ENCODE measurements at regions not wholly inside any gene's neighbourhood (a gene's known extent, or its start where the extent isn't known, plus 50 kb on each side); places are given as distances from the start of the nearest gene placed in this dataset.
A peak's percentile ranks its signal among the peaks of the same experiment; 100 is the strongest.
"Not testable (repeated sequence)": the region's sequence is repeated elsewhere in the genome, so short reads cannot be mapped to it uniquely, and the experiment has no call there.

DNA sequence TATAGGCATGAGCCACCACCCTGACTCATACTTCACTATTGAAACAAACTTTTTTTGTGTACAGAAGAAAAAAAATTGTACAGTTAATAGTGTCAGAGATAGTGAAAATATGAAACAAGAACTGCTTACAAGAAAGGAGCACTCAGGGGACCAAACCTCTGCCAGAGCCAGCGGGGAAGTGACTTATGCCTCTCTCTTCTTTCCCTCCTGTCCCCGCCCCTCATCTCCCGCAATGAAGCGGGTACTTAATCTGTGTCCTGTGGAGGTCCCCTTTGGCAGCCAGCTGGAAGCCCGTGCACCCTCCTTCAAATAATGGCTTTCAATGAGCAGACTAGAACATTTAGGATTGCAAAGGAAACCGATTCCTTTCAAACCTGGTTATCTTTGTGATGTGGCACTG is 51.5 kb downstream of the PPIAL4A start:
- DNase-seq = peak; percentile 21

DNA sequence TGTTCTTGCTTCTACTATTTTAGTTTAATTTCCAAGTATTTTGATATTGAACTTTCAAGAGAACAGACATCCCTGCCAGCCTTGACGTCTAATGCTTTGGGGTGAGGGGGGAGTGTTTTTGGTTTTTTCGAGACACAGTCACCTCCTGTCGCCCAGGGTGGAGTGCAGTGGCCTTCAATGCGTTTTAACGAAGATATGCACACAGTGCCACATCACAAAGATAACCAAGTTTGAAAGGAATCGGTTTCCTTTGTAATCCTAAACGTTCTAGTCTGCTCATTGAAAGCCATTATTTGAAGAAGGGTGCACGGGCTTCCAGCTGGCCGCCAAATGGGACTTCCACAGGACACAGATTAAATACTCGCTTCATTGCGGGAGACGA is 52.3 kb downstream of the PPIAL4A start:
- not testable (repeated sequence) for DNase-seq

GRCh38 chr1:120942218-120942944 is 52.8 kb downstream of the PPIAL4A start:
- peak; percentile 84 for DNase-seq

DNA sequence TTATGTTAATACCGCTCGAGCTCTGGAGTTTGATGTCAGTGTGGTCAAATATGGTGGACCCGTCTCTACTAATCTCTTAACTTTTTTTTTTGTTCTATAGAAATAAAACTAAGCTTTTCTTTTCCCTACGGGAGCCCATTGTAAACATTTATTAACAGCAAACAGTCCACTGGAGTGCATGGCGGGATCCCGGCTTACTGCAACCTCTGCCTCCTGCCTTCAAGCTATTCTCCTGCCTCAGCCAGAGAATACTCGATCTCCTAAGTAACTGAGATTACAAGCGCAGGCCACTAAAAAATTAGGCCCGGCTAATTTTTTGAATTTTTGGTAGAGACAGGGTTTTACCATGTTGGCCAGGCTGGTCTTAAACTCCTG is 53.4 kb downstream of the PPIAL4A start:
- DNase-seq = not testable (repeated sequence)

DNA sequence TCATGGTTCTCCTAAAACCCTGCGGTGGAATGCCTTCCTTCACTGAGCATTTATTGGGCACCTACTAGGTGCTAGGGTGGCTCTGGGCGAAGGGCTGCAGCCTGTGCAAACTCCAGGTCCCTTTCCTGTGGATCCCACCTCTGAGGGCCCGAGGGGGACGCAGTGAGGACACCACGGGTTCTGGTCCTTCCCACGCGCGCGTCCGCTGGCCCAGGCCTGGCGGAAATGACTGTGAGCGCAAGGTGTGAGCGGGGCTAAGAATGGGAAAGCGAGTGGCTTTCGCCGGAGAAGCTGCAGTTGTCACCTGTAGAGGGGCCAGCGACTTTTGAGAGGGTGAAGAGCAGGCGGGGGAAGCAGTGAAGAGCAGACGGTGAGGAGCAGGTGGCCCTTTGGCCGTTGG is 55.1 kb downstream of the PPIAL4A start:
- not testable (repeated sequence) for DNase-seq

- not testable (repeated sequence) for DNase-seq
Measured at GRCh38 chr1:120945122-120945521, 55.6 kb downstream of the PPIAL4A start.

GRCh38 chr1:120947114-120947513 is 57.5 kb downstream of the PPIAL4A start:
- not testable (repeated sequence) for DNase-seq

DNA sequence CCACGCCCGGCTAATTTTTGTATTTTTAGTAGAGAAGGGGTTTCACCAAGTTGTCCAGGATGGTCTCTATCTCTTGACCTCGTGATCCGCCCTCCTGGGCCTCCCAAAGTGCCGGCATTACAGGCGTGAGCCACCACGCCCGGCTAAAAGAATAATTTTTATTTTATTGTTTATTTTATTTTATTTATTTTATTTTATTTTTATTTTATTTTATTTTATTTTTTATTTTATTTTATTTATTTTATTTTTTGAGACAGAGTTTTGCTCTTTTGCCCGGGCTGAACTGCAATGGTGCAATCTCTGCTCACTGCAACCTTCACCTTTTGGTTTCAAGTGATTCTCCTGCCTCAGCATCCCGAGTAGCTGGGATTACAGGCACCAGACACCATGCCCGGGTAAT is 60.2 kb downstream of the PPIAL4A start:
- not testable (repeated sequence) for DNase-seq

DNA sequence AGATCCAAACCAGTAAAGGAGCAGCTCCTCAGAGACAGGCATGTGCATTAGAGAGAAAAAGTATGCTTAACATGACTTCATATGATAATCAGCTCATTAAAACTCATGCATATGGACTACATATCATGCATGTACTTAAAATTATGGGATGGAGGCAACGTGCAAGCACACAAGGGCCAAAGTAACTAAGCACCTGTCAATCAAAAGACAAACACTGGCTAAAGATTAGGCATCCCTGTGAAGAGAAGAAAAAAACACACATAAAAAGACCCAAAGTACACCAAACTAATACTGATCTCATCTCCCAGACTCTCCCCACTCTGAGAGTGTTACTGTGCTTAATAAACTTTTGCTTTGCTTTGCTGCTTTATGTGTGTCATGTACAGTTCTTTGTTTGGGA is 61.1 kb downstream of the PPIAL4A start:
- DNase-seq = not testable (repeated sequence)

GRCh38 chr1:120951100-120951499 is 61.5 kb downstream of the PPIAL4A start:
- DNase-seq = not testable (repeated sequence)

DNA sequence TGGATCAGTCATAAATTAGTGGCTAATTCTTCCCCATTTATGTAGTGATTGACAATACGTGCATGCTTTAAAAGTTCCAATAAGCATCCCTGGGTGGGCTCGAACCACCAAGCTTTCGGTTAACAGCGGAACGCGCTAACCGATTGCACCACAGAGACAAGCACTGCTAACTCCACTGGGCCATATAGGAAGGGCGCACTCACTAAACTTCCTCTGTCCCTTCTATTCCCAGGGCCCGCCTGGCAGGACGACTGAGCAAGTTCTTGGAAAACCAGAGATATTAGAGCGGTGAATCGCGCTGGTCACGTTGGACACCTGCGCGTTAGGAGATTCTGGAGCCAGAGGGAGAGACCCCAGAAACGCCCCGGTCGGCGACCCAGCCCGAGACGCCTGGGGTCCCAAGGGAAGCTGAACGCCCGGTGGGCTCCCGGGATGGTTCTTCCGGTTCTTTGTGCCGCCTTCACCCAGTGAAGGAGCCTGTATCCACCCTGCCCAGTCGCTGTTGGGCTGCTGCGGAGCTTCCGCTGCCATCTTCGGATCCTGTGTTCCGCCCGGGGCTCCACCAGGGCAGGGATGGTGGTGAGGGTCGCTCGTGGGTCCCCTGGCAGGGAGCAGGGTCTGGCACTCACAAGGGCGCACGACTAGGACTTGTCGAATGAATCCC is 62.8 kb downstream of the PPIAL4A start:
- DNase-seq = not testable (repeated sequence)

- not testable (repeated sequence) for DNase-seq
Measured at GRCh38 chr1:120952871-120953265, 63.3 kb downstream of the PPIAL4A start.

GRCh38 chr1:120954736-120955135 is 65.2 kb downstream of the PPIAL4A start:
- DNase-seq = no peak

- not testable (repeated sequence) for DNase-seq
Measured at GRCh38 chr1:120955961-120956360, 66.4 kb downstream of the PPIAL4A start.

- DNase-seq = not testable (repeated sequence)
Measured at GRCh38 chr1:120966018-120966417, 76.4 kb downstream of the PPIAL4A start.

GRCh38 chr1:120972863-120973262 is 83.3 kb downstream of the PPIAL4A start:
- DNase-seq = not testable (repeated sequence)

GRCh38 chr1:120973836-120974235 is 84.3 kb downstream of the PPIAL4A start:
- DNase-seq = not testable (repeated sequence)

GRCh38 chr1:120977279-120977678 is 87.7 kb downstream of the PPIAL4A start:
- not testable (repeated sequence) for DNase-seq

DNA sequence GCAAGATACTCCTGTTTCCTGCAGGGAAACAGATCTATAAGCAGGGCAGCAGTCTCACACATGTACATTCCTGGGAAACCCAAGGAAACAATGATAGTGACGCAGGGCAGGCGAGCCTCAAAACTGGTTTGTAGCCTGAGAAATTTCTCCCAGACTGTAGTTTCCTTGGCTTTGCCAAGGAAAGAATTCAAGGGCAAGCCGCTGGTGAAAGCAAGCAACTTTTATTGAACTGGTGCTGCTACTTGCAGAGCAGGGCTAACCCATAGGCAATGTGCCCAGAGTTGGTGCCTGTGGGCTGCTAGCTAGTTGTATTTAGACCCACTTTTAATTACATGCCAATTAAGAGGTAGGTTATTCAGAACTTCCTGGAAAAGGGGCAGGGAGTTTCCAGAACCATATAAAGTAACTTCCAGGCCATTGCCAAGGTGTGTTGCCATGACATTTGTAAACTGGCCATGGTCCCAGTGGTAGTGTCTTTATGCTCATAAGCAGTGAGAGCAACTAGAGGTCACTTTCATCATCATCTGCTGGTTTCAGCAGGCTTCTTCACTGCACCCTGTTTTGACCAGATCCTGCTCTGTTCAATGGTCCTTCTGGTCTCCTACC is 92.0 kb downstream of the PPIAL4A start:
- DNase-seq = not testable (repeated sequence)

GRCh38 chr1:120994614-120995013 is 105.0 kb downstream of the PPIAL4A start:
- not testable (repeated sequence) for DNase-seq

GRCh38 chr1:120995025-120995424 is 105.5 kb downstream of the PPIAL4A start:
- DNase-seq = not testable (repeated sequence)

DNA sequence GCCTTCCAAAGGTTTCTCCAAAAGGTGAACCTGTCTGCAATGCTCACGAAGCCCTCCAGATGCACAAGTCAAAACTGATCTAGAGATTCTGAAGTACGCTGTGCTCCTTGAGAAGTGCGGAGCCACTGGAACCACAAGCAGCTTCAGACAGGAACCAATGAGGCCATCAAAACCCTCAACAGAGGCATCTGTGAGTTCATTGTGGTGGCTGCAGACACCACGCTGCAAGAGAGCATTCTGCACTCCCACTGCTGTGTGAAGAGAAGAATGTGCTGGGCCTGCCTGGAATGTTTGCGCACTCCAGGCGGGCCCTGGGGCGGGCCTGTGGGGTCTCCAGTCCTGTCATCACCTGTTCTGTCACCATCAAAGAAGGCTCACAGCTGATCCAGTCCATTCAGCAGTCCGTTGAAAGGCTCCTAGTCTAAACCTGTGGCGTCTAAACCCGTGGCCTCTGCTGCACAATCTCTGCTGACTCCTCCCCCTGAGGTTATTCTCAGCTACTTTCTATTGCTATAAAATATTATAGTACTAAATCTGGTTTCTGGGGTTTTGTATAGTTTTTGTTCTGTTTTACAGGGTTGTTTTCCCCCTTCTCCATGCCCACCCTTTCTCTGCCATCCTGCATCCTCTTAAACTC is 111.6 kb downstream of the PPIAL4A start:
- DNase-seq = peak; percentile 9

GRCh38 chr1:121003230-121003629 is 113.7 kb downstream of the PPIAL4A start:
- DNase-seq = not testable (repeated sequence)

All from CD4-positive, alpha-beta T cell treated with Interleukin-17A for 4 hours (primary cell).